CD4-positive, alpha-beta T cell treated with Interleukin-4 for 1 hour (primary cell): ENCODE measurements at regions not wholly inside any gene's neighbourhood (a gene's known extent, or its start where the extent isn't known, plus 50 kb on each side); places are given as distances from the start of the nearest gene placed in this dataset.

Experiments
- DNase-seq, 2 donors: peaks; one replicate each; pipeline ENCODE4 v3.0.0-alpha.2; 2020 to 2022

DNA sequence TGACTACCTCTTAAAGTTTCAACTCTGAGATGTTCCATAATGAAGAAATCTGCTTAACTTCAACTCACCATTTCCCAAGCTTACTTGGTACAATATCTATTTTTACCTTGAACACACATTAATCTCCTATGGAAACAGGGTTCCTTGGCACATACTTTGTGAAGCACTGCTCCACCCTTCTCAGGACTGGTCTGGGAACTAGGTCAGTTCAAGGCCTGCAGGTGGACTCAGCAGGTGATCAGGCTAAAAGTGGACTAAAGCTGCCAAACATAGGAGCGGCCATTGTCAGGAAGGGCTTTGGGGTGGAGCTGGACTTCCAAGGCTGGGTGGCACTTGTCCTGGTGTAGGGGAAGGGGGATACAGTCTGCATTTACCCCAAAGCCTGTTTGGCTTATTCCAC lies 202.3 kb downstream of the NUAK1 start:
- no peak for DNase-seq

DNA sequence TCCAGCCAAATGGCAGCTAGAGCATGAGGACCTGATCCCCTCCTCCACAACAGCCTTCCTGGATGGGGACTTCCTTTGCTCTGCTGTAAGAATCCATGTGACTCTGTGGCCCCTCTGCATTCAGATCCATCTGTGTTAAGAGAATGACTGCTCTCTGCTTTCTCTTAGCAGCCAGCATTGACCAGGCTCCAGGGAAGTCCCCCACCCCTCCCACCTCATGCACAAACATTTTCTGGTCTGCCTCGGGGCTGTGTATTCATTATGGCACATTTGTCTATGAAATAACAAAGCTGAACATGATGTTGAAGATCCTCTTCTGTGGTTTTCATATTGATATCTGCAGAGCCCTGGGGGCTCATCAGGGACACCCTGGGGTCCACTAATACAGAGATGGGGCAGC lies 201.7 kb downstream of the NUAK1 start:
- no peak for DNase-seq

DNA sequence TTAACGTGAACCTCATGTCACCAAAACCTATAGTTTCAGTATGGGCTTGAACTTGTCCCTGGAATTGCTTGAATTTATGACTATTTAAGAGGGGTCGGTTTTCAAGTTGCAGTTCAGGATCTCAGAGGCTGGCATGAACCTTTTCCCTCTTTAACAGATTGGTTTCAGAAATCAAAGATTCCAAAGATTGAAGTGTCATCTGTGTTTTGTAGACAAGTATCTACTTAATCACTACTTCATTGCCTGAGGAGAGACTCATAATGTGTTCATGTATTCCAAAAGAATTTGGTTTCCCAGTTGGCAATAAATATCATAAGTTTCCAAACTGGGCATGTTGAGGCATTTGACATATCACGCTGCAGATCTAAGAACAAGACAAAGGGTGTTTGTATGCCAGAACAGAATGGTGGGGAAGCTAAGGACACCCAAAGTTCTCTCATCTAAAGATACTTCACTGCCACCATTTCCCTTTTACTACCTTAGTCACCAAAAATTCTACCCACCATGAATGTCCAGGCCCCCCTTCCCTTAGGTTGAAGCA lies 199.5 kb downstream of the NUAK1 start:
- DNase-seq, result no peak

DNA sequence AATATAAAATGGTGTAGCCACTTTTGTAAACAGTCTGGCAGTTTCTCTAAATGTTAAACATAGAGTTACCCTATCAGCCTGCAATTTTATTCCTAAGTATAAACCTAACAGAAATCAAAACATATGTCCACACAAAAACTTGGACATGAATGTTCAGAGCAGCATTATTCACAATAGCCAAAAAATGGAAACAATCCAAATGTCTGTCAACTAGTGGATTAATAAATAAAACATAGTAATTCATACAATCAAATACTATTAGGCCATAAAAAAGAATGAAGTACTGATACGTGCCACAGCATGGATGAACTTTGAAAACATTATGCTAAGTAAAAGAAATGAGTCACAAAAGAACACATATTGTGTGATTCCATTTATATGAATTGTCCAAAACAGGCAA lies 196.5 kb downstream of the NUAK1 start:
- no peak for DNase-seq

DNA sequence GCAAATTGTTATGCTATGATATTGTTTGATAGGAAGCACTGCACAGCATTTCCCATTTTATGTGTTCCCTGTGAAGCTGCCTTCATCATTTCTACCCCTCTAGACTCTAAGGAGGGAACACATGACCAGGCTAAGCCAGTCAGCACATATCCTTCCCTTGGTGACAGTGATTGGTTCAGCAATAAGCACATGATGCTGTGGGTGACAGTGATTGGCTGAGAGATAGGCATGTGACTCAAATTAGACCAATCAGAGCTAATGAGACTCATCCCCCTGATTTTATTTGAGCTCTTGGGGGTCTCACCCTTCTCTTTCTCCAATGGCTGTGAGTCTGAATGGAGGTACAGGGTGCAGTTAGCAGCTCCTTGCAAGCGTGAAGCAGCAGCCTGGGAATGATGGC lies 195.2 kb downstream of the NUAK1 start:
- DNase-seq, result no peak

DNA sequence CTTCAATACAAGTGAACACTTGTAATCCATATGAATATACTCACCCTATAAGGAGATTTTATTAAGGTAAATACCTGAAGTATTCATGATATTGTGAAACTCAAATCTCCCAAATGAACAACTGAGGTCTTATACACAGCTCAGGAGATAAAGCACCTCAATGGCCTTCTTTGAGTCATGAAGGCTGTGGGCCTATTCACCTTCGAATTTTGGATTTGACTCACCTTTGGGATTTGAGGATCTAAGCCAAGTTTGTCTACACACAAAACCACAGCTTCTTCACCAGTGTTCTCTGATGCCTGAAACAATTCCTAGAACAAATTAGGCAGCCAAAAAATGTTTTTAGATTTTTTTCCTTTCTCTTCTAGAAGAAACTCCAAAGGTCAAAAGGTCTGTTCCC lies 194.1 kb downstream of the NUAK1 start:
- no peak for DNase-seq

DNA sequence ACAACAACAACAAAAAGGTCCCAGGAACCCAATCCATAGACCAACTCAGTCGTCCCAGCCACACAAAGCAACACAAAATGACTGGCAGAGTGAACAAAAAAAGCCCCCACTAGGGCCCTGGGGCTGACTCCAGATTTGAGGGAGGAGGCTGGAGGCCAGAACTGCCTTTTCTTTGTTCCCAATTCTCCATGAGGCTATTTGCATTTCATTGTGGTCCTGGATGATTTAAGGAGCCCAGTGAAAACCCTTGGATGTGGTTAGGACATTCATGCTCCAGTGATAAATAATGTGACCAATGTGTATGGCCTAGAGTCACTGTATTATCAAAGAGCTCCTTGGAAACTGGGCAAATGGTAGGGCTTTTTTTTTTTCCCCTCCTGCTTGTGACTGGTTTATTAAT lies 192.9 kb downstream of the NUAK1 start:
- no peak for DNase-seq

DNA sequence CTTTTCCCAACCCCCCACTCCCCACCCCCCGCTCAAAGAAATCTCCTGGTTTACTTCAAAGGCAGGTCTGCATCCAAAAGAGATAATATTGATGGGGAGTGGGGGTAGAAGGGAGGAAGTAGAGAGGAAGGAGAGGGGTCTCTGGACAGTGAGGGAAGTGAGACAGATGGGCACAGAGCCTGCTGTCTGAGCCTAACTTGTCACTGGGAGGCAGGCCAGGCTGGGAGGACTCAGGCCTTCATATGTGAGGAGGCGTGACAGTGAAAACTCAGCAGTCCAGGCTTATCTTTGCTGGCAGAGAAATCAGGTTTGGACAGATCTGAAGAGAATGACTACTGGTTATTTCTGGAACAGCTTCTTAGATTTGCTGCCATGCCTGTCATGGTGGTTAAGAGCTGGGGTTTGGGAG lies 192.3 kb downstream of the NUAK1 start:
- no peak for DNase-seq

DNA sequence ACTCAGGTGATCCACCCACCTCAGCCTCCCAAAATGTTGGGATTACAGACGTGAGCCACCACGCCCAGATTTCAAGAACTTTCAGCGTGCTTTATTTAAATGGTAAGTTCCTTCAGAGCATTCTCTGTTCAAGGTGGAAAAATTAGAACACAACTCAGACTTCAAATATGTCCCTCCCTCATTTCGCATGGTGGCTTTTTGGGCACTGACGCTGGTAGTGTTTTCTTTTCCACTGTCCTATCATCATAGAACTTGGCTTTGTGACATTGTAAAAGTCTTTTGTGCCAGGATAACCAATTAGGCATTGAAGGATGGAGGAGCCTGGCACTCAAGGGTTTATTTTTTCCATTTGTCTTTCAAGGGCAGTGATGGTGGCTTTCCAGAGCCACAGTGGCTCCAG lies 190.8 kb downstream of the NUAK1 start:
- no peak for DNase-seq

DNA sequence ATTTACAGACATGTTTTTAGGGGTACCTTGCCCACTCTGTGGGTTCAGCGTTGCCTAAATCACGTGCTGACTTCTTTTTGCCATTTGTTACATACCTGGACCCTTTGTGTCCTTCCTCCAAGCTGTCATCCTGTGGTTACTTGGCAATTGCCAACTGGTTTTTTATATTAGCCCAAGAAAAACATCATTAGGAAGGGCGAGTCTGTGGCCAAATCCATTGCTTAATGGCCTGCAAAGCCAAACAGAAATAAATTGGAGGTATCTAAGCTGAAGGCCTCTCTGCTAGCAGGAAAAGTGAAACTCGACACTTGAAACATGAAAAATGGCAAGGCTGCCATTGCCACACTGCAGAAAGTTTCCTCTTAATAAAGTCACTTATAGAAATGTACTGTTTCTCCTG lies 190.4 kb downstream of the NUAK1 start:
- no peak for DNase-seq

DNA sequence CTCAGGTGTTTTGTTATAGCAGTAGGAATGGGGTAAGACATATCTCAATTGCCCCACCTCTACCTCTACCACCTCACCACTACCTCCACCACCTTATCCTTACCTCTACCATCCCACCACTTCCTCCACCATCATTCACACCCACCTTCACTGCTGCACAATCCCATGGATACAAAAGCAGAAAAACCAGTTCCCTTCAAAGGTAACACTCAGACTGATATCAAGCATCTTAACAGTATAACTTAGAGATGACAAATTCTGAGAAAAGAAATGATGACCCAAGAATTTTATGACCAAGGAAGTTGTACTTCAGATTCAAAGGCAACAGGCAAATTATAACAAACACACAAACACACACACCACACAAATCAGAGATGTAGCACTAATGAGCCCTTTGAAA lies 189.4 kb downstream of the NUAK1 start:
- no peak for DNase-seq

DNA sequence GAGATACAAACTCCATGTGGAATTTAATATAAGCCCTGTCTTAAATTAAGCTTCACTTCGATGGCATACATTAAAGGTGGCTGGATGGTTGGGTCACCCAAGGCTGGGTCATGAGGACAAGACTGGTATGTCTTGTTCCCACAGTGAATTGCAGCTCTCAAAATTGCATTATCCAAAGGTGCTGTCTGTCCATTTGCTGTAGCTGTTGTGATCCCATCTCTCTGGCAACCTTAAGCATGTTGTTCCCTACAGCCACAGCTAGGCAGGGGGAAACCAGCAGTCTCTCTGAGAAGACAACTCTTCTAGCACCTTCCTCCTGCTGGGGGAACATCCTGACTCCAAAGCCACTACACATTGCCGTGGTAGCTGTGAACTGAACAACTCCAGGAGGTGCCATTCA lies 187.0 kb downstream of the NUAK1 start:
- no peak for DNase-seq

DNA sequence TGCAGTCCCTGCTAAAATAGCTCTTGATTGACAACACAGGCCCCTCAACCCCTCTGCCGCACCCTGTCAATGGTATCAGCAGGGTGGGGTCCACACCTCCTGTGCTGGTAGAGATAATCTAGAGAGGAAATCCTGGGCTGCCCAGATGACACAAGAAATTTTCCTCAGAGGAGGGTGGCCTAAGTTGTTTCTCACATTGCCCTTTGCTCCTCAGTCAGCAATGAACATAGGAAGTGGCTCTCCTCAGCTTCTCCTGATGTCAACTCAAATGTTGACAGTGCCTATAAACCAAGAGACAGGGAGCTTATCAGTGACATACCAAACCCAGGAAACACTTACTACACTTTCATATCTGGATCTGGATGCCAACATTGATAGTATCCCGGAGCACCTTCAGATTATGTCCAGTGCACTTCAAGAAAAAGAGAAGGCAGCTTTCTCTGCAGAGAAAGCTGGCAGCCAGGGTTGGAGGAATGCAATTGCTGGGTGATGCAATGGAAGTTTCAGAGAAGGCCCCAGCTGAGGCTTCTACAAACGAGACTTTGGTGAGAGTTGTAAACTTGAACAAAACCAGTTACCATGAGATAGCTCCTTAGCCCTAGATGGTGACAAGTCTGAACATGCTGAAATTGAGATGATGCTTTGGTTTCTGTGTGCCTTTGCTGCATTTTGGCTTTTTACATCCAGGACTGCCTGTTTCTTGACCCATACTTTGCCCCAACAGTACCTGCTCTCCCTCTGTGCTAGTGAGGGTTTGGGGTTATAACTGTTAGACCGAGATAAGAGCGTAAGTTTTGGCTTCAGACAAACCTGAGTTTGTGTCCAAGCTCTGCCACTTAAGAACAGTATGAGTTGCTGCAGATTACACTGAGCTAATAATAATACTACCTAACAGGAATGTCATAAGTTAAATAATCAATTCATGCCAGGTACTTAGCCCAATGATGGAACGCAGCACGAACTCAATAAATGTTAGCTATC lies 183.5 kb downstream of the NUAK1 start:
- DNase-seq, result no peak

DNA sequence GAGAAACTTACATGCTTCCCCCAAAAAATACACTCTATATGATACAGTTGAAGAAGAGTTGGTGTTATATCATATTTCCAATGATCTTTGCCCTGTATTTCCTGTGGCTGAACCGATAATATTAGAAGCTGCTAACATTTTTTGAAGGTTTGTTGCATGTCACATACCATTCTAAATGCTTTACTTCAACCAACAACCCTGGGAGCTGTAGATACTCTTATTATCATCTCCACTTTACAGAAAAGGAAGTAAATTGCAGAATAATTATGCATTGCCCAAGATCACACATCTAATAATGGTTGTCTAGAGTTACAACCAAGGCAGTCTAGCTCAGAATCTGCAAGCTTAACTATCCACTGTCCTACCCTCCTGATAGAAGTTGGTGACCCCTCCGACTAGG lies 182.8 kb downstream of the NUAK1 start:
- DNase-seq, result no peak

DNA sequence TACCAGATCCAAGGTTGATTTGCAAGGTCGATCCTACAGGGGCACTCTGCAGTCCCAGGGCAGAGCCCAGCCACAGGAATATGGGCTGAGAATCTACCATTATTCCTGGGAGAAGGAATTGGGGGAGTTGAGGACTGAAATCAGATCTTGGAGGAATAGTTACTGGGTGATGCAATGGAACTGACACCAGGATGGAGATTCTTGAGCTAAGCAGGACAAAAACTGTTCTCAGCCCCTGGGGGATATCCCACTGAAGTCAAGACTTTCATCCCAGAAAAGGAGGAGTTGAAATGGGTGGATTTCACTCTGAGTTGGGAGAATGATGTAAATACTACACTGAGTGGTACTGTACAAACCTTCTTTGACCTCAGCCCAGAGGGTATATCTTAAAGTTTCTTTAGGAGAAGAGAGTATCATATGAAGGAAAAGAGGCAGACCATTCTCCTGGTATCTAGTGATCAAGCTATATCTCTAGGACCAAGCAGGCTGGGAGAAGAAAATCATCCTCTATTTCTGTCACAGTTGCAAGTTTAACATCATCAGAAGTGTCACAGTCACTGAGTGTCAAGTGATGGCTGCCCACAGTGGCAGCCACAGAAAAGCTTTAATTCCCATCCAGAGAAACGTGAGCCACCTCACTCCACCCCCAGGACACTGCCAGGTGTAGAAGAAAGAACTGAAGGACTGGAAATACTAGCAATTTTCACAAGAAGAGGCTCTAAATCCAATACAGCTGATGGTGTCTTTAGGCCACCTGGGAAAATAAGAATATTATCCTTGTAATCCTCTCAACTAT lies 181.9 kb downstream of the NUAK1 start:
- DNase-seq, result no peak

DNA sequence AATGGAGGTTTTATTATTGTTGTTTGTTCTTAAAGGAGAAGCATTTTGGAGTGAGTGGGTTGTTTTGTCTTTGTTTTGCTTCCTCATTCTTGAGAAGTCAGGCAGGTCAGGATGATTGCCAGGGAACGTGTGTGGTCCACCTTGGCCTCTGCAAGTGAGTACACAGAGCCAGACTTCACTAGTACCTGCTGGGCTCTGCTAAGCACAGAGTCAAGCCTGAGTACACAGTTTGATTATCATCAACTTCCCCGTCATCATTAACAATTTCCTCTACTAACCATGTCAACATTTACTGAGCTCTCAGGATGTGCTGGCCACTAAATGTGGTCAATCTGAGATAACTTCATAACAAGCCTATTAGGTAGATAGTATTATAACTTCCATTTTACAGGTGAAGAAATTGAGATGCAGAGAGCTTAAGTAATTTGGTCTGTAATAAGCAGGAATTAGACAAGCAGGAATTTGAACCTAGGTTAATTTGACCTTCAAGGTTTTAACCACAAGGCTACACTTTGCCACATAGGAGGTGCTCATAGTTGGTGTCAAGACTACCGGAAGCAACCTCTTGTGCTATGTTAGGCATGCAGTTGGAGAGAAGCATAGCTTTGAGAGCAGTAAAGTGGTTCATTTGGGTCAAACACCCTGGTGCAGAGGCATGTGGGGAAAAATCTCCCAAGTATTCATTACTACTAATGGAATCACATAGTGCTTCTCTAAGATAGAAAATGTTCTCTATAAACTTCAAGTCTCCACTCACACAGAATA lies 178.3 kb downstream of the NUAK1 start:
- no peak for DNase-seq

DNA sequence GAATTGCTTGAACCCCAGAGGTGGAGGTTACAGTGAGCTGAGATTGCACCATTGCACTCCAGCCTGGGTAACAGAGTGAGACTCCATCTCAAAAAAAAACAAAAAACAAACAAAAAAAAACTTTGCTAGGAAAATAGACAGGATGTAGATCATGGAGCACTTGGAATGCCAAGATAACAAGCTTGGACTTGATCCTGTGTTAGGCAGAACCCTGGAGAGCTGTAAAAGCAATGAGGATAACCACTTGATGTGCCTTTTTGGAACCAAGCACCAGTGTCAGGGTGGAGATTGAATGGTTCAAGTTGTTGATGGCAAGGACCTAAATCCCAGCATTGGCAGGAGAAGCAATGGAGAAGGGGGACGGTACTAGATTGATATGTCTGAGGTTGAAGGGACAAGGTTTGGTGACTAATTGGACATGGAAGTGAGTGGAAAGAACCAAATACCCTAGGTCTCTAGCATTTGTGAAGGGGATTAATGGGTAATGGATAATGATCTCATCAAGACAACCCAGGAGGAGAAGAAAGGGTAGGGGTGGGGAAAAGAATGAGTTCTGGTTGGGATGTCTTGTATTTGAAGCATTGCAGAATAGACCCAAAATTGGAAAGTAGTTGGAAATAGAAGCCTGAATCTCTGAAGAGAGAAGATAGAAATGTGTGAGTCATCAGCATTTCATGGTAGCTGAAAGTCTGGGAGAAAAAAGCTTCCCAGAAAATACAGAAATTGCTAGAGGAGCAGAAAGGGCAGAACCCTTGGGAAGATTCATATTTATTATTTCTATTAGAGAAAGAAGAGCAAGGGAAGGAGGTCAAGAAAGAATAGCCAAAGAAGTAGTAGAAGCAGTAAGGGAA lies 176.7 kb downstream of the NUAK1 start:
- no peak for DNase-seq

DNA sequence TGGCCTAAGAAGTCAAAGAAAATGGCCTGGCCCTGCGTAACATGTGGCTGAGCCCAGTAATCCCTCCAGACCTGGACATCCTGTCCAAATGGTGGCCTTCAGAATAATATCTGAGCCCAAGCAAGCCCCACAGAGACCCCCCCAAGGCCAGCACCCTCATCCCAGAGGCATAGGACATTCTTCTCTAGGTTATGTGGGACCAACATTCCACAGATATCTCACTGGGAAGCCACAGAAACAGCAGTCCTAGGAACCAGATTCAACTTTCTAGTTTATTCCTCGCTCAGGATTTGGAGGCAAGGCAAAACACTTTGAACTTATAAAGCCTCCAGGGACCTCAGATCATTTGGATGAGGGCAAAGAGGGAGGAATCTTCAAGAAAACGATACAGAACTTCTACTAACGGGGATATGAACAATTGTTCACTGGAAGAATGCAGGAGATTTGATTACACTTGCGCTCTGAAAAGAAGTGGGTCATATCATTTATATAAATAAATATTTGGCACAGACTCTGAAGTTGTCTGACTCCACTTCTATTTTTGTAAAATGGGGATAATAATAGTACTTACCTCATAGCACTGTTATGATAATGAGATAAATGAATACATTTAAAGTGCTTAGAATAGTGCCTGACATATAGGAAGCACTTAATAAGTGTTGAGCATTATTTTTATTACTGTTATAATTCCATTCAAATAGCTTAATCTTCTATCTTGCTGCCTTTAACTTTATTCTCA lies 171.5 kb downstream of the NUAK1 start:
- no peak for DNase-seq

DNA sequence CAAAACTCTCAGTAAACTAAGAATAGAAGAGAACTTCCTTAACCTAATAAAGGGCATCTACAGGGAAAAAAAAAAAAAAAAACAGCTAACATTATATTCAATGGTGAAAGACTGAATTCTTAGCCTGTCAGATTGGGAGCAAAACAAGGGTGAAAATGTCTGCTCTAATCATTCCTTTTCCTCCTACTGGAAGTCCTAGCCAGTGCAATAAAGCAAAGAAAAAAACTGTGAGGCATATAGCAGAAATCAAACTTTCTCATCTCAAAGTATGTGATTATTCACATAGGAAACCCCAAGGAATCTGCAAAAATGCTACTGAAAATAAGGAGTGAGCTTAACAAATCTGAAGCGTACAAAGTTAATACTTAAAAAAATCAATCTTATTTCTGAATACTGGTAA lies 170.7 kb downstream of the NUAK1 start:
- no peak for DNase-seq

DNA sequence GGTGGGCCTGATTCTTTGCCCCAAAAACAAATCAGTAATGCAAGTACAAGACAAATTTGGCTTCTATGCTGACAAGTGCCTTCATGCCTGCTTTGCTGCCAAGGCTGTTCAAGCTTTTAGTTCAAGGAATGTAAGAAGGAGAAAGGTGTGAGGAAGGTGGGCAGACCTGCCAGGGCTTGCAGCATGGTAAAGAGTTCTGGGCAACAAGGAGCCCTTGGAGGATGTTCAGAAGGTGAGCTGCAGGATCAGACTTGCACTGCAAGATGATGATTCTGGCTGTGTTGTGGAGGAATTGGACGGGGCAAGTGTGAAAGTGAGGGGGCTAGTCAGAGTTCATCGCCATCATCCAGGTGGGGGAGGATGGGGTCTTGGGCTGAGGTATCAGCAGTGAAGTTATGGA lies 167.9 kb downstream of the NUAK1 start:
- no peak for DNase-seq

DNA sequence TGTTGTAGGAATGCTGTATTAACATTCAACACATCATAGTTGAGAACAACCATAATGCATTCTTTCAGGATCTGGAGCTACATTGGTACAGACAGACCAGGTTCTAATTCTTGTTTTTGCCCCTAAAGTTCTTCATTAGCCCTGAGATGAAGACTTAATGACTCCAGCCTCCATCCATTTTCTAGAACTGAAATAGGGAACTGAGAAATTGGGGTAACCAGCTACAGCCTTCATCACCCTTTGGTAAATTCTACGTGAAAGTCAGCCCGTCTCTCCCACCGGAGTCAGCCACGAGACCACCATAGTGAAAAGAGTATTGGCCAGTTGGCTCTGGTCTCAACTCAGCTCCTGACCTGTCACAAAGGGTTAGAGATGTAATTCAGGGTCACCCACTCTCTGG lies 164.0 kb downstream of the NUAK1 start:
- DNase-seq, result no peak
